ENCODE measurements at regions not wholly inside any gene's neighbourhood (a gene's known extent, or its start where the extent isn't known, plus 50 kb on each side); places are given as distances from the start of the nearest gene placed in this dataset.

- TF ChIP-seq CTCF (IDR thresholded peaks at IDR 0.05) (no peak), POLR2A (IDR thresholded peaks at IDR 0.05) (no peak)
These were observed 102.1 kb upstream of the RAB27B start for GRCh38 chr18:54726143-54726542.
